Activated naive CD4-positive, alpha-beta T cell treated with anti-CD3 and anti-CD28 coated beads, Interleukin-2, amount 50 U/mL, for 16 hours (primary cell): ENCODE measurements at regions not wholly inside any gene's neighbourhood (a gene's known extent, or its start where the extent isn't known, plus 50 kb on each side); places are given as distances from the start of the nearest gene placed in this dataset.
"Not testable (repeated sequence)": the region's sequence is repeated elsewhere in the genome, so short reads cannot be mapped to it uniquely, and the experiment has no call there.

Experiments used
- DNase-seq: peaks from one replicate; pipeline ENCODE4 v3.0.0-alpha.2; 2020

DNA sequence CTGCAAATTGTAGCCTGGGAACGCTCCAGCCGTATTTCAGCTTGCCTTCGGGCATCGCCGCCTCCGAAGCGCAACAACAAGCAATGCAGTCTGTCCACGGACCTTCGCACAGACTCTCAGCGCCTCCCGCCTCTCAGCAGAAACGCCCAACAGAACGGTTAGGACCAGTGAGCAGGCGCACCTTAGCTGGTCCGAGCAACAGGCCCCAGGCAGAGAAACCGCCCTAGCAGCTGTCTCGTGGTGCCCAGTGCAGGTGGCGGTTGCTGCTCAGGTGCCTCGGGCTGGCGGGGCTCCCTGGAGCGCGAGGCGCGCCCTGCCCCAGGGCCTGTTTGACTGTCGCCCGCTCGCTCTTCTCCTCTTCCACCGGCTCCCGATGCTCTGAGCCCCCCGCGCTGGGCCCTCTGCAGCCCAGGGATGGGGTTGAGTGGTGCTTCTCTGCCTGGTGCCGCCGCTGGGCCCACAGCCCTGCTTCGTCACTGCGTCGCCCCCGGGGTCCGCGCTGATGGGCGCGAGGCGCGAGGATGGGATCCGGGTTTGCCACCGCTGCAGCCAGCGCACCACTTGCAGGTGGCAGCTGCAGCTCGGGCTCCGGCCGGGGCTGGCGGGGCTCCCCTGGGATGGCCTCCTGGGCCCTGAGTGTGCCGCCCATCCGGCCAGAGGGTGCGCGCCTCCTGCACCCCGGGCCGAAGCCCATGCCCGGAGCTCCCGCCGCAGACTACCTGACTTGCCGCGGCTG, 268.4 kb upstream of the FRG2C start:
- DNase-seq: no peak

DNA sequence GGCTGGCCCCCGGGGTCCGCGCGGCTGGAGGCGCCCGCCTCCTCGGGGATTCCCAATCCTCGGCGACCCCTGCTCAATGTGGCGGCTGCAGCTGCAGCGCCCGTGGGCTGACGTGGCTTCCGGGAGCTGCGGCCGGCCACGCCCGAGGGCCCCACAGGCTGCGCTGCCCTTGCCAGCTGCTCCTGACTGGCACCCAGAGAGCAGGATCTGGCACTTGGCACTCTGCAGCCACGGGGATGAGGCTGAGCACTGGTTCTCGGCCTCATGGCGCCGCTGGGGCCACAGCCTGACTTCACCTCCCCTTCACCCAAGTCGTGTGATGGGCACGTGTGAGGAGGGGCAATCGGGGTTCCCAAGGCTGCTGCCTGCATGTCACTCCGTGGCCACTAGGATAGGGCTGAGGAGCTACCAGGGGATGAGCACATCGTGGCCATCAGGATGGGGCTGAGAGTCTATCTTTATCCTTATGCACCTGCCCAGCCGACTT, 267.8 kb upstream of the FRG2C start:
- no peak for DNase-seq

GRCh38 chr3:75397486-75397885, 266.6 kb upstream of the FRG2C start:
- DNase-seq: not testable (repeated sequence)

DNA sequence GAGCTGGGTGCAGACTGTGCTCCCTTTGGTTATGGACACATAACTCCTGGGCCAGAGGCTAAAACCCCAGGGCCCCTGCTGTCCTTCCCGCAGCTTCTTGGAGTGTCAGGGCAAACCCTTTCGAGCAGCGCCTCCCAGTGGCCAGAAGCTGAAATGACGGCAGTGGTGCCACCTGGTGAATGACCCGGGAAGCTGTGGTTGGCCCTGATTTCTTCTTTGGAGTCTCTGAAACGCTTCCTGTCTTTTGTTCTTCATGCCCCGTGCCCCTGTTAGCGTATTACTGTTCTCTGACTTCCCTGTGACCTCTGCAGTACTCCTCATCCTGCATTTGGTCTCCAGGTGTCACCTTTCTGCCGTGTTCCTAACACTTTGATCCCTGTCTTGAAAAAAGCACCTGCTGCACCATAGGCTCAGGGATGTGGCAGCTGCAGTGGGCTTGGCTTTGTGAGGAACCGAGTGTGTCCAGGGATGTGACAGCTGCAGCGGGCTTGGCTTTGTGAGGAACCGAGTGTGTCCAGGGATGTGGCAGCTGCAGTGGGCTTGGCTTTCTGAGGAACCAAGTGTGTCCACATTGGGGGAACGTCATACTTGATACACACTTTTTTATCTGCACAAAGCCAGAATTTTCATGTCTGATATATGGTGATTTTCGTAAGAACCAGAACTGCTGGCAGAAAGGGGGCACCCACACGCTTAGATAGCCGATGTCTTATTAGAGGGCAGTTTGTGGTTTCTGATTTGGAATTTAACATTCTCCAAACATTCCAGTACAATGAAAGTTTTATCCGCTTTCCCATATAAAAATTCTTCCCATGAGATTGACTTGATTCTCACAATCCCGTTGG, 241.8 kb upstream of the FRG2C start:
- DNase-seq: peak; percentile 31

DNA sequence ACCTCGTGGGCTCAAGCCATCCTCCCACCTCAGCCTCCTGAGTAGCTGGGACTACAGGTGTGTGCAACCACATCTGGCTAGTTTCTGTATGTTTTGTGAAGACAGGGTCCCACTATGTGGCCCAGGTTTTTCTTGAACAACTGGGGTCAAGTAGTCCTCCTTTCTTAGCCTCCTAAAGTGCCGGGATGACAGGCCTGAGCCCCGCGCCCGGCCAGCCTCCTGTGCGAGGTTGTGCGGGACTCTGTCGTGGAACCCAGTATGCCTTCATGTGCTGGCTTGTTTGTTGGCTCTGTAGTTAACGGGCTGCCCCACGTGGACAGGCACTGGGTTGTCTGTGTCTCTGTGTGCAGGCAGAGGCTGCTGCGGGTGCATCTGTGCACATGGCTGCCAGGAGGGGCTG, 238.7 kb upstream of the FRG2C start:
- DNase-seq: not testable (repeated sequence)

GRCh38 chr3:75427486-75427885, 236.6 kb upstream of the FRG2C start:
- DNase-seq: not testable (repeated sequence)

DNA sequence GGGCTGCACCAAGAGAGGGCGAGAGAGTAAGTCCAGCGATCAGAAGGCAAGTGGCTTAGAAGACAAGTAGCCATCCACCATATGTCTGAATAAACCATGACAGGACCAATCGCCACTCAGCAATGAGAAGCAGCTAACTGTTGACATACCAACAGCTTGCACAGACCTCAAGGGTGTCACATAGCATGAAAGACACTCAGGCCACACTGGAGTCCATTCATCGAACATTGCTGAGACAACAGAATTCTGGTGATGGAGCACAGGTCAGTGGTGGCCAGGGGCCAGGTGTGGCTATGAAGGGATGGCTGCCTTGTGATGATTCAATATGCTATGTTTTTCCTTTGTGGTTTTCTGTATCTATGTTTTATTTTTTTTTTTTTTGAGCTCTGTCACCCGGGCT, 236.2 kb upstream of the FRG2C start:
- not testable (repeated sequence) for DNase-seq

DNA sequence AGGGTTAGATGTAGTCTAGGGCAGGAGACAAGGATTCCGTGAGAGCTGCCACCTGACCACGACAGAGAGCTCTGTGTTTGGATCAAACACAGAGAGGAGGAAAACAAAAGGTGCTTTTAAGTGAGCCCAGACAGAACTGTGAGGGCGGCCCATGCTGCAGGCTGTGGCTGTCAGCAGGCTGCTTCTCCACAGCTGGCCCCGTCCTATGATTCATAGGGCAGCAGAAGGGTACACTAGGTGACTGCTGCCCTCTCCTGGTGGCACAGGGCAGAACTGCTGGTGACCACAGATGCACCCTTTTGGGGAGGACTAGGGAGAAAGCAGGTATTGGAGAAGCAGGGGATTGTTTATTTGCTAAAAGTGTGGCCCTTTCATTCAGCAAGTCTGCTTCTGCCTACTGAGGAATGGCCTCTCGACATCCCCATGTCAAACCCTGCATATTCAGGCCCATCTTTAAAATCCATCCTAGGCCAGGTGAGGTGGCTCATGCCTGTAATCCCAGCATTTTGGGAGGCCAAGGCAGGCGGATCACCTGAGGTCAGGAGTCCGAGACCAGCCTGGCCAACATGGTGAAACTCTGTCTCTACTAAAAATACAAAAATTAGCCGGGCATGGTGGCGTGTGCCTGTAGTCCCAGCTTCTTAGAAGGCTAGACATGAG, 234.4 kb upstream of the FRG2C start:
- DNase-seq: peak; percentile 78

- not testable (repeated sequence) for DNase-seq
Observed at GRCh38 chr3:75430406-75430805, 233.7 kb upstream of the FRG2C start.

GRCh38 chr3:75431120-75431519, 233.0 kb upstream of the FRG2C start:
- DNase-seq: not testable (repeated sequence)

GRCh38 chr3:75432466-75432865, 231.7 kb upstream of the FRG2C start:
- not testable (repeated sequence) for DNase-seq

DNA sequence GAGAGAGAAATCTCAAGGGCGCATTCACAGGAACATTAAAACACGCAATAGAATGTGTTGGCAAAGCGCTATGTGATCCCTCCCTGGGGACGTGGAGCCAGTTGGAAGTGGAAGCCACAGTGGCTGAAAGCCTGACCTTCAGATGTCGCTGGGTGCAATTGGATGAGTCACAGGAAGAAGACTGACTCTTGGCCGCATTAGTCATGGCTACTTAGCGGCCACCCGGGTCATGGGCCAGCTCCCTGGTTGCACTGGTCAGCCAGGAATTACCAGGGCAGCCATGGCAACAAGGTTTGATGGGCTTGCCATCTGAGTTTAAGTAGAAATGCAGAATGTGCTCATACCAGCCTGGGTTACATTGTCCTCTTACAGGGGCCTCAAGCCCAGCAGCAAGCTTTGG, 231.2 kb upstream of the FRG2C start:
- DNase-seq: not testable (repeated sequence)

DNA sequence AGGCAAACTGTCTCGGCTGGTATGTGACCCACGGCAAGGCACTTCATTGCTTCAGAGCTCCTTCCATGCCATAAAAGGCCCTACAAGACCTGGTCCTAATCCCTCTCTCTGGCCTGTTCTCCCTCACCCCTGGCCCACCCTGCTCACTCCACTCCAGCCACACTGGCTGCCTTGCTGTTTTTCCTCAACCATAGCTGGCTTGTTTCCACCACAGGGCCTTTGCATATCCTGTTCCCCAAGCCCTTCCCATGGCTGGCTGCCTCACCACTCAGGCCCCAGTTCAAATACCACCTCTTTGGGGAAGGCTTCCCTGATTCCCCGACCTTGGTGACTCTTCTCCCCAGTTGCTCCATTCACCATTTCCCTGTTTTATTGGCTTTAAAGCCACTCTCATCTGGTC, 230.8 kb upstream of the FRG2C start:
- DNase-seq: not testable (repeated sequence)

DNA sequence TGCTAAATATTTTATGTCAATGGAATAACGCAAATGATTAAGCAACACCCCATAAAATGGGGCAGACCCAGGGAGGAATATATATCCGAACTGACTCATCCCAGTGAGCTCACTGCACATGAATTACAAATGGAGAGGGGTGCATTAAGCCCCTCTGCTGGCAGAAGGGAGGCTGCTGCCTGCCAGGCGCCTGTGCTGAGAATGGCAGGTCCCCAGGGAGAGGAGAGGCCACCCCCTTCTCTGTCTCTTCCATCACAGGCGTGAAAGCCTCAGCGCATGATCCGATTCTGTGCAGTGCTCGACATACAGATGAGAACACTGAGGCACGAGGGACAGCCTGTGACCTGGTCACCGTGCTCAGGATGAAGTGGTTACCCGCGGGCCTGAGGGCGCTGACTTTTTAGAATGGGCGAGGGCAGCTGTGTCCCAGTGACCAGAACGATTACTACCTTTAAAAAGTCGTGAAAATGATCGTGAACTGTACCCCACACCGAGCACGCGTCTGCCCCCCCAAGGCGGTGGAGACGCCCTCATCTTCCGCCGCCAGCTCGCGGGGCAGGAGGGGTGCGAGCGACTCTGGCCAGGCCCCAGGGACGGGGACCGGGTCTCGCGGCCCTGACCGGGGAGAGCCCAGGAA, 229.7 kb upstream of the FRG2C start:
- peak; percentile 35 for DNase-seq

DNA sequence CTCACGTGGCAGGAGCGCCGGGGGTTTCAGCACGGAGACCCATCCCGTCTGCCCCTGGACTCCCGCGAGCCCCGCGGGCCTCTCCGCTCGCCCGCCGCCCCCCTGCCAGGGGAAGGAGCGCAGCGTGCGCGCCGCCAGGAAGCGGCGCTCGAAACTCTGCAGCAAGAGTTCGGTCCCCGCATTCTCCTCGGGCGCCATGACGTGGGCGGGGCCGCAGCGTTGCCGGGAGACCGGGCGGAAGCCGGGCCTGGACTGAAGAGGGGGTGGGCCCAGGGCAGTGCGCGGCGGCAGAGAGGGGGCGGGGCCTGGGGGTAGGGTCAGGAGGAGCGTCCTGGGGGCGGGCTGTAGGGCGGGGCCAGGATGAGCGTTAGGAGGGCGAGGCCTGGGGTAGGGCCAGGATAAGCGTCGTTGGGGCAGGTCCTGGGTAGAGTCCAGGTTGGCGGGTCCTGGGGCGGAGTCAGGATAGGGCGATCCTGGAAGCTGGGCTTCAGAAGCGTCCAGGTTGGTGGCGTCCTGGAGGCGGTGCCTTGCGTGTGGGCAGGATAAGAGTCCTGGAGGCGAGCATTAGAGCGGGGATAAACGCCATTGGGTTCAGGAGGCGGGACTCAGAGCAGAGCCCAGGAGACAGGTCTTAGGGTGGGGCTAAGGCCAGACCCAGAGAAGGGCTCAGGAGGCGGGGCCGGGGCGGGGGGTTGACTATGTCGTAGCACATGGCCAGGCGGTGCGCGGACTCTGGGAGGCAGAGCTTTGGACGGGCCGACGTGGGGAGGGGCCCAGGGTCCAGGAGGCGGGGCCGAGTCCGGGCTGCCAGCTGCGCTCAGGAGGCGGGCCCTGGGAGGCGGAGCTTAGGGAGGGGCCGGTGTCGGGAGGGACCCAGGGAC, 229.0 kb upstream of the FRG2C start:
- peak; percentile 98 for DNase-seq

- not testable (repeated sequence) for DNase-seq
Observed at GRCh38 chr3:75435794-75436400, 228.2 kb upstream of the FRG2C start.

GRCh38 chr3:75440986-75441385, 223.1 kb upstream of the FRG2C start:
- not testable (repeated sequence) for DNase-seq

GRCh38 chr3:75444634-75445033, 219.5 kb upstream of the FRG2C start:
- DNase-seq: not testable (repeated sequence)

DNA sequence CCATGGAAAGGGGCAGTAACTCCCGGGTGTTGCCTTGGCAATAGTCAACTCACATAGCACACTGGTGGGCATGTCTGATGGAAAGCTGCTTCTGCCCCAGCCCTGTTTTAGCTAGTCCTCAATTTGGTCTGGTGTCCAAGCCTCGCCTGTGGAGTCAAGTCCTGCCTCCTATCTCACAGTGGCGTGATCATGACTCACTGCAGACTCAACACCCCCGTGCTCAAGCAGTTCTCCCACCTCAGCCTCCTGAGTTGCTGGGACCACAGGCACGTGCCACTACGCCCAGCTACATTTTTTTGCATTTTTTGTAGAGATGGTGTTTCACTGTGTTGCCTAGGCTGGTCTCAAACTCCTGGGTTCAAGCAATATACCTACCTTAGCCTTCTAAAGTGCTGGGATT, 218.9 kb upstream of the FRG2C start:
- DNase-seq: not testable (repeated sequence)

DNA sequence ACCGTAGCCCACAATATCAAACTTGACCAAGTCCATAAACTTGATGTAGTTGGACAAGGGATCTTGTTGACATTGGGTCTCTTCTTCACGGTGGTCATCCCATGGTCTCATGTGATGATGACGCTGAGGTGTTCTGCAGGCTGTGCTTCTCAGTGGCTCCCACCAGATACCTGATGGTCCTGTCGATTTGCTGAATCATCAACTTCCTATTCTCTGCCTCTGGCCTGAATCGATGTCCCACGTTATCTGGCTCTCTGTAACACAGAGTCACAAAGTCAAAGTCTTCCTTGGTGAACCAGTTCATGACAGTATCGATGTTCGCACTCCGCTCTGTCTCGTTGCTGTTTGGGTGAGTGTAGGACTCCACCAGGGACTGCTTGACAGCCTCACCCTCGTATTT, 217.2 kb upstream of the FRG2C start:
- DNase-seq: not testable (repeated sequence)

GRCh38 chr3:75453328-75453727, 210.8 kb upstream of the FRG2C start:
- not testable (repeated sequence) for DNase-seq
